ENCODE measurements at regions not wholly inside any gene's neighbourhood (a gene's known extent, or its start where the extent isn't known, plus 50 kb on each side); places are given as distances from the start of the nearest gene placed in this dataset.
"Not testable (repeated sequence)": the region's sequence is repeated elsewhere in the genome, so short reads cannot be mapped to it uniquely, and the experiment has no call there.

GRCh38 chr1:224821751-224822150 lies 107.7 kb upstream of the DNAH14 start:
- TF ChIP-seq EZH2 (IDR thresholded peaks at IDR 0.05; ENCODE audit: borderline replicate concordance, low read length); CTCF (conservative IDR thresholded peaks at IDR 0.05 in 1 of 2, IDR thresholded peaks at IDR 0.05 in 1 of 2; ENCODE audit: extremely low read depth in 1 of 2, insufficient read depth in 1 of 2, low read depth in 1 of 2, low read length in 2 of 2): not testable (repeated sequence)

Measured in mammary epithelial cell (primary cell).